ENCODE measurements at regions not wholly inside any gene's neighbourhood (a gene's known extent, or its start where the extent isn't known, plus 50 kb on each side); places are given as distances from the start of the nearest gene placed in this dataset.

DNA sequence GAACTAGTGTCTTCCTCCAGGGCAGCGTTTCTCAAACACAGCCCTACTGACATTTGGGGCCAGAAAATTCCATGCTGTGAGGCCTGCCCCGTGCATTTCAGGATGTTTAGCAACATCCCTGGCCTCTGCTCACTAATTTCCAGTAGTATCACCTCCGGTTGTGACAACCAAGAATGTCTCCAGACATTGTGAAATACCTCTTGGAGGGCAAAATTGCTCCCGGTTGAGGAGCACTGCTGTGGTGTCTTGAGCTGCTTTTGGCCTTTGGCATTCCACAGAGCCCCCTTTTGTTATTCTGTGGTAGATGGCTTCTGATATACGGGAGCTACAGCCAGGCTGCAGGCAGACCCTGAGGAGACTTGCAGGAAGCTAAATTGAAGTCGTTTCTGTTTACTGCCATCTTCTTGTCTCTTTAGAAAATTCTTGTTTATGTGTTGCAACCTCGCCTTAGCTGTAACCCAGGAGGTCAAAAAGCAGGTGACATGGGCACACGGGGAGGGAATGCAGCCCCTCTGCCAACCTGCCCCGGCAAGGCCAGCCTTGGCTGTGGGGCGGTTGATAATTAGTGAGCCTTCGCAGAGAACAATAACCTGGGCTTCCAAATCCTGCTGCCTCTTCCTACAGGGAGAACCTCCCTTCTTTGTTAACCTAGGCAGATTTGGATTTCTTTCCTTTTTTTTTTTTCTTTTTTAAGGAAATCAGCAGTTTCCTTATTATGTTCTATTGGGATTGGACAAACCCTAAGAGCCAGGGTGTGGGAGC lies 74.7 kb upstream of the AKT3 start:
- Histone ChIP-seq H3K27me3 (no peaks in the 10 kb centered on the region), H3K9me3 (no peaks in the 10 kb centered on the region), H3K4me1 (no peaks in the 10 kb centered on the region), H3K4me3 (no peak overlapping the region), H3K36me3 (no peaks in the 10 kb centered on the region), H3K27ac (no peak overlapping the region)
- in situ Hi-C loops (cut with MboI; ENCODE audit: low pct_ligation_motif_present in 1 of 4, low pct_unique_long_range_greater_than_20kb in 1 of 4, low sequenced_read_pairs in 3 of 4), result no loop called here
- 41 to 52% methylated on average over 3 to 11 of the region's 11 CpGs for WGBS, 2 donors (ENCODE audit: low coverage in 1 of 2)
- TF ChIP-seq, protein P1, sequence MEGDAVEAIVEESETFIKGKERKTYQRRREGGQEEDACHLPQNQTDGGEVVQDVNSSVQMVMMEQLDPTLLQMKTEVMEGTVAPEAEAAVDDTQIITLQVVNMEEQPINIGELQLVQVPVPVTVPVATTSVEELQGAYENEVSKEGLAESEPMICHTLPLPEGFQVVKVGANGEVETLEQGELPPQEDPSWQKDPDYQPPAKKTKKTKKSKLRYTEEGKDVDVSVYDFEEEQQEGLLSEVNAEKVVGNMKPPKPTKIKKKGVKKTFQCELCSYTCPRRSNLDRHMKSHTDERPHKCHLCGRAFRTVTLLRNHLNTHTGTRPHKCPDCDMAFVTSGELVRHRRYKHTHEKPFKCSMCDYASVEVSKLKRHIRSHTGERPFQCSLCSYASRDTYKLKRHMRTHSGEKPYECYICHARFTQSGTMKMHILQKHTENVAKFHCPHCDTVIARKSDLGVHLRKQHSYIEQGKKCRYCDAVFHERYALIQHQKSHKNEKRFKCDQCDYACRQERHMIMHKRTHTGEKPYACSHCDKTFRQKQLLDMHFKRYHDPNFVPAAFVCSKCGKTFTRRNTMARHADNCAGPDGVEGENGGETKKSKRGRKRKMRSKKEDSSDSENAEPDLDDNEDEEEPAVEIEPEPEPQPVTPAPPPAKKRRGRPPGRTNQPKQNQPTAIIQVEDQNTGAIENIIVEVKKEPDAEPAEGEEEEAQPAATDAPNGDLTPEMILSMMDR (IDR thresholded peaks at IDR 0.05), result no peak
- no peak for TF ChIP-seq POLR2A (IDR thresholded peaks at IDR 0.05)
- no peak for TF ChIP-seq EP300 (IDR thresholded peaks at IDR 0.05; ENCODE audit: low read depth)
- TF ChIP-seq POLR2AphosphoS5 (IDR thresholded peaks at IDR 0.05), result no peak
- intact Hi-C loops (cut with DNase I; ENCODE audit: low total_unique reads), result no loop called here
- DNase-seq, result no peak

GRCh38 chr1:243924188-243924587 lies 74.1 kb upstream of the AKT3 start:
- 59% methylated on average over 3 of the region's 3 CpGs; no CpG with 5 or more reads in 1 of the 2 donors for WGBS, 2 donors (ENCODE audit: low coverage in 1 of 2)
- Histone ChIP-seq H3K36me3 (no peaks in the 10 kb centered on the region), H3K27ac (no peak overlapping the region), H3K9me3 (no peaks in the 10 kb centered on the region), H3K27me3 (no peaks in the 10 kb centered on the region), H3K4me1 (no peaks in the 10 kb centered on the region), H3K4me3 (no peak overlapping the region)
- intact Hi-C loops (cut with DNase I; ENCODE audit: low total_unique reads), result no loop called here
- no peak for DNase-seq
- no peak for TF ChIP-seq POLR2A (IDR thresholded peaks at IDR 0.05)
- no peak for TF ChIP-seq POLR2AphosphoS5 (IDR thresholded peaks at IDR 0.05)
- TF ChIP-seq, protein P1 (IDR thresholded peaks at IDR 0.05), result no peak
- no peak for TF ChIP-seq EP300 (IDR thresholded peaks at IDR 0.05; ENCODE audit: low read depth)
- in situ Hi-C loops (cut with MboI; ENCODE audit: low pct_ligation_motif_present in 1 of 4, low pct_unique_long_range_greater_than_20kb in 1 of 4, low sequenced_read_pairs in 3 of 4), result no loop called here

DNA sequence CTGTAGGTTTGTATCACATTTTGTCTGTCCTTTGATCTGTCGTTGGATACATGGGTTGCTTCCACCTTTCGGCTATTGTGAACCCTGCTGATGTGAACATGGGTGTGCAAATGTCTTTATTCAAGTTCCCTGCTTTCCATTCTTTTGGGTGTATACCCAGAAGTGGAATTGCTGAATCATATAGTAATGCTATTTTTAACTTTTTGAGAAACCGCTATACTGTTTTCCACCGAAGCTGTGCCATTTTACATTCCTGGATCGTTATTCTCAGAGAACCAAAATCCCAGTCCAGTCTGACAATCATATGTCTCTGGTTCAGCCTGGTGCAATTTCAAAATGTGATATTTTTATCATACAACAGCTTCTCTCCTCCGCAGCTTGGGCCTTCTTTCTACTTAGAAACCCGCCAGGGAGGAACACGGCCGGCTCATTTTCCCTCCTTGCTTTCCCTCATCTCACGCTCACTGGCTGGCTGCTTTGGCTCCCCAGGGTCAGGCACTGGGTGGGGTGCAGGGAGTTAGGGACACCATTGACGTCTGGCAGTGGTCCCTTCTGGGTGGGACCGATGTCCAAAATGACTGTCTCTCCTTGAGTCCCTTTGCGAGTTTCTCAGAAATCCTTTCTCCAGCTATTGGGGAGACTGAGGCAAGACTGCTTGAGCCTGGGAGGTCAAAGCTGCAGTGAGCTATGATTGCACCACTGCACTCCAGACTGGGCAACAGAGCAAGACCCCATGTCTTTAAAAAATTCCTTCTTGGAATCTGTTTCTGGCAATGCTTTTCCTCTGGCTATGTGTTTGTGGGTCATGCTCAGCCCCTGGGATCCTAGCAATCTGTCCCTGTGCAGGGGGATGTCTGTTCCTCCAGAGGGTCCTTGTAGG lies 73.5 kb upstream of the AKT3 start:
- Histone ChIP-seq H3K27ac (no peak overlapping the region), H3K9me3 (no peaks in the 10 kb centered on the region), H3K4me3 (no peak overlapping the region), H3K36me3 (no peaks in the 10 kb centered on the region), H3K27me3 (no peaks in the 10 kb centered on the region), H3K4me1 (no peaks in the 10 kb centered on the region)
- 91% methylated on average over 6 to 13 of the region's 13 CpGs for WGBS, 2 donors (ENCODE audit: low coverage in 1 of 2)
- in situ Hi-C loops (cut with MboI; ENCODE audit: low pct_ligation_motif_present in 1 of 4, low pct_unique_long_range_greater_than_20kb in 1 of 4, low sequenced_read_pairs in 3 of 4), result no loop called here
- DNase-seq, result no peak
- TF ChIP-seq, protein P1 (IDR thresholded peaks at IDR 0.05), result no peak
- TF ChIP-seq EP300 (IDR thresholded peaks at IDR 0.05; ENCODE audit: low read depth), result no peak
- TF ChIP-seq POLR2AphosphoS5 (IDR thresholded peaks at IDR 0.05), result no peak
- TF ChIP-seq POLR2A (IDR thresholded peaks at IDR 0.05), result no peak
- intact Hi-C loops (cut with DNase I; ENCODE audit: low total_unique reads), result no loop called here

DNA sequence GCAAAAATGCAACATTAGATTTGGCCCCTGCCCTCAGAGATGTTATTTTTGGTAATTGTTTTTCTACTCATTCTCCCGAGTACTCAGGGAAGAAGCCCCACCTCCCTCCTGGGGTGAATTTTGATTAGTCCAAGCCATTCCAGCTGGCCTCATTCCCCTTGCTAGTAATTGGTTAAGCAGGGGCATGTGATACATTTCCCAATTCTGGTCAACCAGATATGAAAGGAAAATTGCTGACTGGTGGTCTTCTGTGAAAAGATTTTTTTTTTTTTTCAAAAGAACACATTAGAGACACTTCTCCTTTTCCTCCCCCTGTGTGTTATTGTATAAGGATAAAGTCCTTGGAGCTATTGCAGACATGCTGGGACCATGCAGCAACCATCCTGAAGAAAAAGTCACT lies 71.1 kb upstream of the AKT3 start:
- TF ChIP-seq EP300 (IDR thresholded peaks at IDR 0.05; ENCODE audit: low read depth) (no peak), POLR2A (IDR thresholded peaks at IDR 0.05) (no peak), POLR2AphosphoS5 (IDR thresholded peaks at IDR 0.05) (no peak)
- TF ChIP-seq, protein P1 (IDR thresholded peaks at IDR 0.05), result no peak
- H3K9me3 ChIP-seq, result no peaks in the 10 kb centered on the region
- intact Hi-C loops (cut with DNase I; ENCODE audit: low total_unique reads) (no loop called here), in situ Hi-C loops (cut with MboI; ENCODE audit: low pct_ligation_motif_present in 1 of 4, low pct_unique_long_range_greater_than_20kb in 1 of 4, low sequenced_read_pairs in 3 of 4) (no loop called here)
- no peak for DNase-seq
- 45% methylated on average over 1 of the region's 1 CpG; no CpG with 5 or more reads in 1 of the 2 donors for WGBS, 2 donors (ENCODE audit: low coverage in 1 of 2)
- H3K27me3 ChIP-seq, result peaks cover 17% of the 10 kb centered on the region
- H3K4me3 ChIP-seq, result no peak overlapping the region
- no peak overlapping the region for H3K27ac ChIP-seq
- H3K36me3 ChIP-seq, result no peaks in the 10 kb centered on the region
- H3K4me1 ChIP-seq, result peaks cover 6 to 12% (median 9%) of the 10 kb centered on the region in 4 donors
